Lung (tissue), 11 donors: ENCODE measurements at regions not wholly inside any gene's neighbourhood (a gene's known extent, or its start where the extent isn't known, plus 50 kb on each side); places are given as distances from the start of the nearest gene placed in this dataset.

Experiments used
- ATAC-seq: fragments of 200-7000 bp; cut with Tn5 transposase; one replicate; pipeline ENCODE4 v1.9.1; 2020; ENCODE audit warnings: moderate number of reproducible peaks; ENCODE audit not compliant: insufficient read depth, low FRiP score
- DNase-seq, 3 donors: peaks; one replicate each; pipeline ENCODE4 v3.0.0-alpha.2; 2013 to 2017
- H3K27ac ChIP-seq, 2 donors: one replicate each; pipeline ENCODE4 v1.5.1; 2013; ENCODE audit warnings: mild to moderate bottlenecking in 2 of 2, moderate library complexity in 2 of 2, control low read depth in 1 of 2, inconsistent platforms in 1 of 2, low read depth in 1 of 2, low read length in 1 of 2
- H3K27me3 ChIP-seq, 3 donors: one replicate each; pipeline ENCODE4 v1.5.1; 2013; ENCODE audit warnings: low read length in 2 of 3; ENCODE audit not compliant: control insufficient read depth in 3 of 3, insufficient read depth in 3 of 3
- H3K36me3 ChIP-seq, 4 donors: one replicate each; pipeline ENCODE4 v1.5.1; 2013; ENCODE audit warnings: low read length in 4 of 4, mild to moderate bottlenecking in 1 of 4, moderate library complexity in 1 of 4; ENCODE audit not compliant: control insufficient read depth in 4 of 4, insufficient read depth in 4 of 4
- H3K4me1 ChIP-seq, 5 donors: one replicate each; pipeline ENCODE4 v1.5.1; 2013; ENCODE audit warnings: low read length in 5 of 5, mild to moderate bottlenecking in 2 of 5, moderate library complexity in 1 of 5; ENCODE audit not compliant: control insufficient read depth in 5 of 5, insufficient read depth in 5 of 5
- H3K4me3 ChIP-seq: one replicate; pipeline ENCODE4 v1.5.1; 2013; ENCODE audit warnings: mild to moderate bottlenecking, control low read depth, moderate library complexity
- H3K9ac ChIP-seq, 2 donors: one replicate each; pipeline ENCODE4 v1.5.1; 2013; ENCODE audit warnings: low read length in 2 of 2, control low read depth in 1 of 2; ENCODE audit not compliant: insufficient read depth in 1 of 2
- H3K9me3 ChIP-seq, 4 donors: one replicate each; pipeline ENCODE4 v1.5.1; 2013; ENCODE audit warnings: low read length in 3 of 4, mild to moderate bottlenecking in 1 of 4, moderate library complexity in 1 of 4; ENCODE audit not compliant: control insufficient read depth in 4 of 4, insufficient read depth in 3 of 4
- CTCF ChIP-seq: IDR thresholded peaks from 2 replicates; pipeline ENCODE4 v1.5.1; 2012; ENCODE audit warnings: mild to moderate bottlenecking; ENCODE audit errors: control extremely low read depth, extremely low read depth
- WGBS, 2 donors: extraction: QIAGEN DNeasy Blood & Tissue Kit; methylation state at CpG; one replicate each; pipeline ENCODE4 v1.1.7; 2013; 5-methylcytosine and 5-hydroxymethylcytosine counted together
- donor health status: control.
- donor health status: control.
- donor health status: Bipolar disorder and iron deficiency.
- donor health status: healthy.
- donor health status: DM: yes; HTN: yes; CAD: no.

GRCh38 chr2:58407487-58407886 lies 166.4 kb upstream of the FANCL start:
- ATAC-seq: no peak
- Histone ChIP-seq H3K9ac (no peak overlapping the region), H3K36me3 (no peaks in the 10 kb centered on the region), H3K9me3 (no peaks in the 10 kb centered on the region), H3K27ac (no peak overlapping the region), H3K27me3 (no peaks in the 10 kb centered on the region), H3K4me3 (no peak overlapping the region), H3K4me1 (no peaks in the 10 kb centered on the region)
- TF ChIP-seq CTCF: no peak
- no peak for DNase-seq
- WGBS, 2 donors: 78 to 93% methylated on average over 4 of the region's 4 CpGs

- H3K27me3 ChIP-seq: no peaks in the 10 kb centered on the region
- no peaks in the 10 kb centered on the region for H3K36me3 ChIP-seq
- ATAC-seq (no peak), DNase-seq (no peak)
- no peak for TF ChIP-seq CTCF
- no peak overlapping the region for H3K4me3 ChIP-seq
- no peak overlapping the region for H3K9ac ChIP-seq
- no peak overlapping the region for H3K27ac ChIP-seq
- H3K4me1 ChIP-seq: no peaks in the 10 kb centered on the region
- 67 to 80% methylated on average over 1 of the region's 1 CpG for WGBS, 2 donors
- H3K9me3 ChIP-seq: no peaks in the 10 kb centered on the region
Observed at GRCh38 chr2:58405341-58405740, 164.2 kb upstream of the FANCL start.

GRCh38 chr2:58401936-58402335 lies 160.8 kb upstream of the FANCL start:
- H3K36me3 ChIP-seq: no peaks in the 10 kb centered on the region
- H3K27me3 ChIP-seq: no peaks in the 10 kb centered on the region
- 68 to 77% methylated on average over 2 of the region's 2 CpGs for WGBS, 2 donors
- H3K4me1 ChIP-seq: no peaks in the 10 kb centered on the region
- ATAC-seq (no peak), DNase-seq (no peak)
- no peaks in the 10 kb centered on the region for H3K9me3 ChIP-seq
- no peak for TF ChIP-seq CTCF
- no peak overlapping the region for H3K9ac ChIP-seq
- no peak overlapping the region for H3K4me3 ChIP-seq
- H3K27ac ChIP-seq: no peak overlapping the region

GRCh38 chr2:58398406-58398805 lies 157.3 kb upstream of the FANCL start:
- no peak overlapping the region for H3K9ac ChIP-seq
- TF ChIP-seq CTCF: no peak
- DNase-seq: no peak
- H3K9me3 ChIP-seq: no peaks in the 10 kb centered on the region
- H3K27me3 ChIP-seq: no peaks in the 10 kb centered on the region
- H3K36me3 ChIP-seq: no peaks in the 10 kb centered on the region
- no peak overlapping the region for H3K27ac ChIP-seq
- no peak overlapping the region for H3K4me3 ChIP-seq
- no peaks in the 10 kb centered on the region for H3K4me1 ChIP-seq
- no peak for ATAC-seq
